Coronary artery (tissue), 2 donors: ENCODE measurements at regions not wholly inside any gene's neighbourhood (a gene's known extent, or its start where the extent isn't known, plus 50 kb on each side); places are given as distances from the start of the nearest gene placed in this dataset.
A peak's percentile ranks its signal among the peaks of the same experiment; 100 is the strongest.

Experiments
- DNase-seq: peaks from one replicate; pipeline ENCODE4 v3.0.0-alpha.2; 2017; ENCODE audit warnings: low spot score
- H3K27ac ChIP-seq, 2 donors: fragments of 200-600 bp; sonication (generic); one replicate each; pipeline ENCODE4 v1.5.1; 2016 to 2019
- H3K4me3 ChIP-seq: fragments of 200-600 bp; sonication (generic); 2 replicates; pipeline ENCODE4 v1.5.1; 2016; ENCODE audit warnings: mild to moderate bottlenecking, moderate library complexity
- TF ChIP-seq, protein P1 (sequence below): fragments of 200-600 bp; sonication (generic); IDR thresholded peaks from one replicate; pipeline ENCODE4 v1.5.1; 2019; ENCODE audit warnings: antibody characterized with exemption

DNA sequence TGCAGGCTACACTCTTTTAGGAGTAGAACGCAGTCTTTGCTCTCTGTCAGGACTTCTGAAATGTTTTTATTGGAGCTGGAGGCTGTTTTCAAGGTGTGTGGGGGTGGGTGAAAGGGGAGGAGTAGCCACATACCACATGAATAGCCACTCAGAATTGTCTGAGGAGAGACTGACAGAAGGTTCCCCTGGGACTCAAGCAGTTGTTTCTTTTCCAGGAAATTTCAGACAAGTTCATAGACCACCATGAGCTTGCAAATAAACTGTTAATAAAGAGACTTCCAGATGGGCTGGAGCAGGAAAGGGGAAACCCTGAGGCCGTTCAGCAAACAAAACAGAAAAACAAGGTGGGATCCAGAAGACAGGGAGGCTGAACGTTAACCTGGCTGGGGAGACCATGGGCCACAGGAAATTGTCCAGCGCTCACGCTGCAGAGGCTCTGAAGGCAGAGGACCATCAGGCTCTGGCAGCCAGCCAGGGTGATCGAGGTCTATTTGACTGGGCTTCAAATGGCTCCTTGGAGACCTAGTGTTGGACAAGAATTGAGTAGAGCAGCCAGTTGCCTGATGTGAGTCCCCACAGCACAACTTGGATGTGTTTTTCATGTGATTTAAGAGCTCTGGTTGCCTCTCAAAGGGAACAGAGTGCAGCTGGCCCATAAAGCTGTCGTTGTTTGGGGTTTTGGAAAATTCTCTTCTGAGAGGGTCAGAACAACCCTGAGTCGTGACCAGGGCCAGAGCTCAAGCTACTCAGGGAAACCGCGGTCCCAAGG lies 159.2 kb upstream of the RAI14 start:
- DNase-seq = no peak
- Histone ChIP-seq H3K4me3 (peak overlapping the region; percentile 4), H3K27ac (peak overlapping the region; percentile 40 to 74)
- TF ChIP-seq, protein P1, sequence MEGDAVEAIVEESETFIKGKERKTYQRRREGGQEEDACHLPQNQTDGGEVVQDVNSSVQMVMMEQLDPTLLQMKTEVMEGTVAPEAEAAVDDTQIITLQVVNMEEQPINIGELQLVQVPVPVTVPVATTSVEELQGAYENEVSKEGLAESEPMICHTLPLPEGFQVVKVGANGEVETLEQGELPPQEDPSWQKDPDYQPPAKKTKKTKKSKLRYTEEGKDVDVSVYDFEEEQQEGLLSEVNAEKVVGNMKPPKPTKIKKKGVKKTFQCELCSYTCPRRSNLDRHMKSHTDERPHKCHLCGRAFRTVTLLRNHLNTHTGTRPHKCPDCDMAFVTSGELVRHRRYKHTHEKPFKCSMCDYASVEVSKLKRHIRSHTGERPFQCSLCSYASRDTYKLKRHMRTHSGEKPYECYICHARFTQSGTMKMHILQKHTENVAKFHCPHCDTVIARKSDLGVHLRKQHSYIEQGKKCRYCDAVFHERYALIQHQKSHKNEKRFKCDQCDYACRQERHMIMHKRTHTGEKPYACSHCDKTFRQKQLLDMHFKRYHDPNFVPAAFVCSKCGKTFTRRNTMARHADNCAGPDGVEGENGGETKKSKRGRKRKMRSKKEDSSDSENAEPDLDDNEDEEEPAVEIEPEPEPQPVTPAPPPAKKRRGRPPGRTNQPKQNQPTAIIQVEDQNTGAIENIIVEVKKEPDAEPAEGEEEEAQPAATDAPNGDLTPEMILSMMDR = no peak

DNA sequence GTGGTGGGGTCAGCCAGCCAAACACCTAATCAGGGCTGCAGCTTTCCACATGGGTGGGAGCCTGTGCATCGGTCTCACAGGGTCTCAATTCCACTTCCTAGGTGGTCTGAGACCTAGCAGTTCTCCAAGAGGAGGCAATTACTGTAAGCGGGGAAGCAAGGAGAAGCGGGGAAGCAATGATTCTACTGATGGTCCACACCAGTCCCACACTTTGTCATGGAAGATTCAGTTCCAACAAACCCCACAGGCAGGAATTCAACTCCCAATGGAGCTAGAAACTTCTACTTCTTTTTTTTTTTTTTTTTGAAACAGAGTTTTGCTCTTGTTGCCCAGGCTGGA lies 158.7 kb upstream of the RAI14 start:
- H3K27ac ChIP-seq = peak overlapping the region; percentile 40 to 74
- TF ChIP-seq, protein P1 = no peak
- no peak for DNase-seq
- H3K4me3 ChIP-seq = no peak overlapping the region

GRCh38 chr5:34498572-34498971 lies 157.6 kb upstream of the RAI14 start:
- TF ChIP-seq, protein P1 = no peak
- Histone ChIP-seq H3K4me3 (no peak overlapping the region), H3K27ac (peak overlapping the region; percentile 4 to 71)
- no peak for DNase-seq

- TF ChIP-seq, protein P1 = no peak
- Histone ChIP-seq H3K27ac (peak overlapping the region; percentile 4 to 71), H3K4me3 (no peak overlapping the region)
- no peak for DNase-seq
Measured at GRCh38 chr5:34499001-34499734, 157.0 kb upstream of the RAI14 start.

GRCh38 chr5:34500236-34500847 lies 155.8 kb upstream of the RAI14 start:
- TF ChIP-seq, protein P1 = no peak
- no peak overlapping the region for H3K4me3 ChIP-seq
- no peak overlapping the region for H3K27ac ChIP-seq
- no peak for DNase-seq

- no peak for DNase-seq
- no peak overlapping the region for H3K27ac ChIP-seq
- TF ChIP-seq, protein P1 = no peak
Measured at GRCh38 chr5:34501016-34501415, 155.1 kb upstream of the RAI14 start.

More at GRCh38 chr5:34501016-34501415, 155.1 kb upstream of the RAI14 start:
- H3K4me3 ChIP-seq = no peak overlapping the region
